SK-MEL-5 (cell line): ENCODE measurements at regions not wholly inside any gene's neighbourhood (a gene's known extent, or its start where the extent isn't known, plus 50 kb on each side); places are given as distances from the start of the nearest gene placed in this dataset.

Source experiments
- DNase-seq: peaks from one replicate; pipeline ENCODE4 v3.0.0-alpha.2; 2016; ENCODE audit warnings: low read depth, low spot score
- in situ Hi-C: cut with HindIII; loops from 2 replicates; pipeline ENCODE4 v1.10.0; 2016; ENCODE audit warnings: low sequenced_read_pairs, high pct_unique_total_duplicates, low pct_unique_long_range_greater_than_20kb

GRCh38 chr20:40738976-40739375, 49.9 kb upstream of the MAFB start:
- no peak for DNase-seq
- in situ Hi-C loops = no loop called here

GRCh38 chr20:40739841-40740240, 50.8 kb upstream of the MAFB start:
- in situ Hi-C loops = no loop called here
- DNase-seq = no peak

GRCh38 chr20:40741507-40742106, 52.6 kb upstream of the MAFB start:
- in situ Hi-C loops = no loop called here
- DNase-seq = peak; percentile 86

GRCh38 chr20:40743141-40743775, 54.2 kb upstream of the MAFB start:
- DNase-seq = no peak
- in situ Hi-C loops = no loop called here

GRCh38 chr20:40744072-40744817, 55.2 kb upstream of the MAFB start:
- in situ Hi-C loops = no loop called here

GRCh38 chr20:40744818-40745175, 55.8 kb upstream of the MAFB start:
- no peak for DNase-seq
- in situ Hi-C loops = no loop called here

More at GRCh38 chr20:40744072-40744817, 55.2 kb upstream of the MAFB start:
- DNase-seq = no peak

GRCh38 chr20:40746251-40746650, 57.2 kb upstream of the MAFB start:
- no peak for DNase-seq
- in situ Hi-C loops = no loop called here

- no peak for DNase-seq
- in situ Hi-C loops = no loop called here
These were observed 59.1 kb upstream of the MAFB start for GRCh38 chr20:40748182-40748581.

- no peak for DNase-seq
- in situ Hi-C loops = no loop called here
These were observed 61.0 kb upstream of the MAFB start for GRCh38 chr20:40749985-40750506.

GRCh38 chr20:40750541-40751035, 61.6 kb upstream of the MAFB start:
- in situ Hi-C loops = no loop called here
- DNase-seq = no peak

GRCh38 chr20:40753472-40753871, 64.4 kb upstream of the MAFB start:
- DNase-seq = no peak
- in situ Hi-C loops = no loop called here

GRCh38 chr20:40754339-40754943, 65.4 kb upstream of the MAFB start:
- no peak for DNase-seq
- in situ Hi-C loops = no loop called here

GRCh38 chr20:40757087-40757486, 68.1 kb upstream of the MAFB start:
- in situ Hi-C loops = no loop called here
- DNase-seq = no peak

- in situ Hi-C loops = no loop called here
- no peak for DNase-seq
These were observed 69.8 kb upstream of the MAFB start for GRCh38 chr20:40758790-40759189.

- in situ Hi-C loops = no loop called here
- DNase-seq = no peak
These were observed 71.4 kb upstream of the MAFB start for GRCh38 chr20:40760399-40760798.

- in situ Hi-C loops = no loop called here
- DNase-seq = no peak
These were observed 74.7 kb upstream of the MAFB start for GRCh38 chr20:40763646-40764295.

GRCh38 chr20:40765814-40766480, 76.9 kb upstream of the MAFB start:
- DNase-seq = no peak
- in situ Hi-C loops = no loop called here
